ENCODE measurements at regions not wholly inside any gene's neighbourhood (a gene's known extent, or its start where the extent isn't known, plus 50 kb on each side); places are given as distances from the start of the nearest gene placed in this dataset.

GRCh38 chr10:120719333-120719732 is 131.8 kb upstream of the WDR11 start:
- no peaks in the 10 kb centered on the region for H3K9me3 ChIP-seq
- no peaks in the 10 kb centered on the region for H3K27me3 ChIP-seq
- intact Hi-C loops (cut with DNase I), result no loop called here
- H3K27ac ChIP-seq, result no peak overlapping the region
- no peaks in the 10 kb centered on the region for H3K4me1 ChIP-seq
- DNase-seq, result no peak
- H3K4me3 ChIP-seq, result no peak overlapping the region
- TF ChIP-seq, protein P1, sequence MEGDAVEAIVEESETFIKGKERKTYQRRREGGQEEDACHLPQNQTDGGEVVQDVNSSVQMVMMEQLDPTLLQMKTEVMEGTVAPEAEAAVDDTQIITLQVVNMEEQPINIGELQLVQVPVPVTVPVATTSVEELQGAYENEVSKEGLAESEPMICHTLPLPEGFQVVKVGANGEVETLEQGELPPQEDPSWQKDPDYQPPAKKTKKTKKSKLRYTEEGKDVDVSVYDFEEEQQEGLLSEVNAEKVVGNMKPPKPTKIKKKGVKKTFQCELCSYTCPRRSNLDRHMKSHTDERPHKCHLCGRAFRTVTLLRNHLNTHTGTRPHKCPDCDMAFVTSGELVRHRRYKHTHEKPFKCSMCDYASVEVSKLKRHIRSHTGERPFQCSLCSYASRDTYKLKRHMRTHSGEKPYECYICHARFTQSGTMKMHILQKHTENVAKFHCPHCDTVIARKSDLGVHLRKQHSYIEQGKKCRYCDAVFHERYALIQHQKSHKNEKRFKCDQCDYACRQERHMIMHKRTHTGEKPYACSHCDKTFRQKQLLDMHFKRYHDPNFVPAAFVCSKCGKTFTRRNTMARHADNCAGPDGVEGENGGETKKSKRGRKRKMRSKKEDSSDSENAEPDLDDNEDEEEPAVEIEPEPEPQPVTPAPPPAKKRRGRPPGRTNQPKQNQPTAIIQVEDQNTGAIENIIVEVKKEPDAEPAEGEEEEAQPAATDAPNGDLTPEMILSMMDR (IDR thresholded peaks at IDR 0.05), result no peak
- H3K9ac ChIP-seq (ENCODE audit: low read depth in 2 of 2, low read length in 2 of 2), result no peak overlapping the region
- no peaks in the 10 kb centered on the region for H3K36me3 ChIP-seq

DNA sequence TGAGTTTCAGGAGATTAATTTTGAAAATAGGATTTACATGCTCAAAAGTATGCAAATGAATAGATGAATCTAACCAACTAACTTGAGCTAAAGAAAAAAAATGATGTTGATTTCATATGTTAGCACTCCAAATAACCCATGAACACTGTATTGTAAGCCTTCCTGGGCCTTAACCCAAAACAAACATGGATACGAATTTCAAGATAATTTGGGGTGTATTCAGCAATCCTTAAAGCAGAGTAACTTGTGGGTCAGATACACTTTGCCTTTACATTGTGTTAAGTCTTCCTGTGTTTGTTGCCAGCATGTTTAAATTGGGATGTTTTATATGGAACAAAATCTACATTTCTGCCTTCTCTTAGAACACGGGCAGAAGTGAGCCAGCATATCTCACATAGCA is 124.2 kb upstream of the WDR11 start:
- DNase-seq, result no peak
- intact Hi-C loops (cut with DNase I), result no loop called here
- Histone ChIP-seq H3K4me3 (no peak overlapping the region), H3K27ac (no peak overlapping the region), H3K9me3 (no peaks in the 10 kb centered on the region), H3K4me1 (no peaks in the 10 kb centered on the region), H3K27me3 (no peaks in the 10 kb centered on the region), H3K9ac (ENCODE audit: low read depth in 2 of 2, low read length in 2 of 2) (no peak overlapping the region), H3K36me3 (no peaks in the 10 kb centered on the region)
- TF ChIP-seq, protein P1 (IDR thresholded peaks at IDR 0.05), result no peak

DNA sequence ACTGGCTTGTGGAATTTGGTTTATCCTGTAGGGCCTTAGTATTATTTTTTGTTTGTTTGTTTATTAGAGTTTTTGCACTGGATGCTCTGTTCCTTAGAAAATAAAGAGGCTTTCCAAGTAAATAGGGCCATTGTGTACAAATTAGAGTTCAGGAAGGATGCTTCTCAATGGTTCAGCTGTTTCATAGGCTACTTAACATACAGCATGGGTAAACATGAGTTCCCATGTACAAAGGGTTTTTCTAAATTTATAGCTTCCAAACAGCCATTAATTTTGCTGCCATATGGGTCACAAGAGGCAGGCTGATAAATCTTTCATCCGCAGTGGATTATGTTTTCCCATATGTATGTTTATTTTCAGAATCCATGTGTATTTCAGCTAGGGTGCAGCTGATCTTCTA is 121.6 kb upstream of the WDR11 start:
- H3K27me3 ChIP-seq, result no peaks in the 10 kb centered on the region
- intact Hi-C loops (cut with DNase I), result no loop called here
- no peak overlapping the region for H3K27ac ChIP-seq
- H3K4me3 ChIP-seq, result no peak overlapping the region
- no peaks in the 10 kb centered on the region for H3K9me3 ChIP-seq
- no peaks in the 10 kb centered on the region for H3K4me1 ChIP-seq
- DNase-seq, result no peak
- TF ChIP-seq, protein P1 (IDR thresholded peaks at IDR 0.05), result no peak
- no peak overlapping the region for H3K9ac ChIP-seq (ENCODE audit: low read depth in 2 of 2, low read length in 2 of 2)
- no peaks in the 10 kb centered on the region for H3K36me3 ChIP-seq

DNA sequence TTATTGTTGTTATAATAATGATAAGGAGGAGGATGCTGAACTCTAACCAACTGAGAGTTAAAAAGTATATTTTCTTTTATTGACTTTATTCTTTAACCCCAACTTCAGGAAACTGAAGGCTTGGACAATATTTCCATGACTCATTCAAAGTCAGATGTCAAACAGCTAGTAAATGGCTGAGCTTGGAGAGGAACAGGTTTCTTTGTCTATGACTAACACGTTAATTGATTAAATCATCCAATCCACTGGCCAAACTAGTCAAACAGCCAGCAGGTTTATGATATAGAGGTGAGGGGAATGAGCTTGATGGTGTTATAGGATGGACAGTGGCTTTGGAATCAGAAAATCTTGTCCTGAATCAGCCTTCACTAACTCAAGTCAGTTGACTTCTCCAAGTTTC is 119.1 kb upstream of the WDR11 start:
- Histone ChIP-seq H3K4me1 (no peaks in the 10 kb centered on the region), H3K4me3 (no peak overlapping the region), H3K27me3 (no peaks in the 10 kb centered on the region), H3K9ac (ENCODE audit: low read depth in 2 of 2, low read length in 2 of 2) (no peak overlapping the region), H3K36me3 (no peaks in the 10 kb centered on the region), H3K9me3 (no peaks in the 10 kb centered on the region), H3K27ac (no peak overlapping the region)
- no peak for DNase-seq
- TF ChIP-seq, protein P1 (IDR thresholded peaks at IDR 0.05), result no peak
- intact Hi-C loops (cut with DNase I), result no loop called here

GRCh38 chr10:120732643-120733313 is 118.4 kb upstream of the WDR11 start:
- intact Hi-C loops (cut with DNase I), result no loop called here
- TF ChIP-seq, protein P1 (IDR thresholded peaks at IDR 0.05), result no peak
- no peak overlapping the region for H3K27ac ChIP-seq
- no peak for DNase-seq
- H3K4me1 ChIP-seq, result no peaks in the 10 kb centered on the region
- no peaks in the 10 kb centered on the region for H3K9me3 ChIP-seq
- H3K4me3 ChIP-seq, result no peak overlapping the region
- H3K27me3 ChIP-seq, result no peaks in the 10 kb centered on the region
- H3K9ac ChIP-seq (ENCODE audit: low read depth in 2 of 2, low read length in 2 of 2), result no peak overlapping the region
- H3K36me3 ChIP-seq, result no peaks in the 10 kb centered on the region

Data from colonic mucosa (tissue), 4 donors.